A549 (cell line): ENCODE measurements at regions not wholly inside any gene's neighbourhood (a gene's known extent, or its start where the extent isn't known, plus 50 kb on each side); places are given as distances from the start of the nearest gene placed in this dataset.

Experiments used
- ATAC-seq, 2 experiments: fragments of 200-7000 bp in 1 of 2; fragments of >200 bp in 1 of 2; cut with Nextera tagmentation in 1 of 2; cut with Tn5 transposase in 1 of 2; 3 replicates each; pipeline versions ENCODE4 v1.8.0 to v1.9.1; 2018 to 2020; ENCODE audit warnings: mild to moderate bottlenecking in 1 of 2, moderate library complexity in 1 of 2
- CTCF ChIA-PET: fragments of 300-600 bp; sonication (Branson Sonifier 250); formaldehyde crosslinking; extraction: SDS; loops from one replicate; lab custom pipeline; 2021; ENCODE audit warnings: antibody characterized with exemption, inconsistent platforms; lab: Yijun Ruan, JAX
- POLR2A ChIA-PET: fragments of 350-600 bp; formaldehyde crosslinking; extraction: SDS; loops from one replicate; lab custom pipeline; 2021; ENCODE audit warnings: antibody characterized with exemption, inconsistent platforms; lab: Yijun Ruan, JAX
- DNase-seq, 2 experiments: peaks; one replicate each; pipeline versions ENCODE4 v3.0.0 to v3.0.0-alpha.2; 2011 to 2016; ENCODE audit warnings: low read depth in 1 of 2, low spot score in 1 of 2
- FAIRE-seq: peaks from 2 replicates; lab custom pipeline; 2011; peaks lifted over from hg19 to GRCh38; lab: Jason Lieb, UNC
- H3K27ac ChIP-seq, 2 experiments: fragments of >200 bp; sonication (Bioruptor Twin); formaldehyde crosslinking; 3 replicates each; pipeline ENCODE4 v1.5.1; 2016 to 2017
- H3K4me1 ChIP-seq: fragments of >200 bp; sonication (Bioruptor Twin); formaldehyde crosslinking; 3 replicates; pipeline ENCODE4 v1.6.1; 2016
- H3K4me2 ChIP-seq: fragments of >200 bp; sonication (Bioruptor Twin); formaldehyde crosslinking; 3 replicates; pipeline ENCODE4 v1.6.1; 2016
- H3K4me3 ChIP-seq: fragments of >200 bp; sonication (Bioruptor Twin); formaldehyde crosslinking; 3 replicates; pipeline ENCODE4 v1.5.1; 2016
- H3K9me3 ChIP-seq: fragments of >200 bp; sonication (Bioruptor Twin); formaldehyde crosslinking; 3 replicates; pipeline ENCODE4 v1.6.1; 2016
- CBX8 ChIP-seq: fragments of 200-600 bp; sonication (generic); IDR thresholded peaks from 2 replicates; pipeline ENCODE4 v1.6.1; 2016
- CHD2 ChIP-seq: fragments of 150-350 bp; IDR thresholded peaks from 2 replicates; pipeline ENCODE4 v1.6.1; 2014; ENCODE audit warnings: low read length; ENCODE audit not compliant: partially characterized antibody
- PHF8 ChIP-seq: fragments of 200-600 bp; sonication (generic); IDR thresholded peaks from 2 replicates; pipeline ENCODE4 v1.6.1; 2016; ENCODE audit warnings: low read depth, mild to moderate bottlenecking, antibody characterized with exemption, moderate library complexity, borderline replicate concordance
- RAD21 ChIP-seq, 2 experiments: fragments of >200 bp in 1 of 2; sonication (Bioruptor Twin) in 1 of 2; formaldehyde crosslinking in 1 of 2; IDR thresholded peaks in 1 of 2; conservative IDR thresholded peaks in 1 of 2; 2 replicates in 1 of 2; 3 replicates in 1 of 2; pipeline ENCODE4 v1.6.1; 2012 to 2018; ENCODE audit warnings: inconsistent platforms in 1 of 2
- RNF2 ChIP-seq: fragments of 200-600 bp; sonication (generic); IDR thresholded peaks from 2 replicates; pipeline ENCODE4 v1.6.1; 2016; ENCODE audit warnings: low read depth, mild to moderate bottlenecking, antibody characterized with exemption, moderate library complexity, borderline replicate concordance
- ZNF302 ChIP-seq: fragments of 250-450 bp; sonication (Bioruptor Pico); IDR thresholded peaks from 2 replicates; pipeline ENCODE4 v1.9.0; 2021; ENCODE audit warnings: inconsistent platforms, mild to moderate bottlenecking, moderate library complexity
- WGBS: methylation state at CpG from one replicate; pipeline ENCODE4 v1.1.6; 2017; ENCODE audit errors: missing lambda C conversion rate; 5-methylcytosine and 5-hydroxymethylcytosine counted together
- TF ChIP-seq, protein P1 (sequence below): IDR thresholded peaks from 2 replicates; pipeline ENCODE4 v1.6.1; 2012

DNA sequence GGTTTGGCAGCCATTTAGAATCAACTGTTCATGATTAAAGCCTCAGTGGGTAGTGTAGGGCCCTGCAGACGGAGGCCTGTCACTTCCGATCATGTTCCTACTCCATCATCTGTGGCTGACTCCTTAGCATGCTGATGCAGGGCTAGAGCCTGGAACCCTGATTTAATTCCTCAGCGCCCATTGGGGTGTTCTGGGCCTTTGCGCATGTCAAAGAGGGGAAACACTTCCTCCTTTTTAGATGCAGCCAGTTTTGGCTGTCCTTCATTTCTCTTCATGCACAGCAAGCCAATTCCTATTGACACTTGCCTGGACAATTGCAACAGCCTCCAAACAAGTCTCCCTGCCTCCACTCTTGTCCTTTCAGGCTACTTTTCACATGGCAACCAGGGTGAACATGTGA is 51.9 kb upstream of the MAGEA4 start:
- H3K4me2 ChIP-seq: no peak overlapping the region
- CTCF ChIA-PET: no interaction called here
- H3K9me3 ChIP-seq: peaks cover 3% of the 10 kb centered on the region; the same call in 2 of the 3 replicates
- H3K4me3 ChIP-seq: no peak overlapping the region
- DNase-seq (no peak), ATAC-seq (no peak), FAIRE-seq (no peak)
- no peaks in the 10 kb centered on the region for H3K4me1 ChIP-seq
- POLR2A ChIA-PET: no interaction called here
- WGBS: 58% methylated on average over 2 of the region's 4 CpGs
- TF ChIP-seq PHF8: no peak
- TF ChIP-seq CHD2: no peak
- TF ChIP-seq, protein P1, sequence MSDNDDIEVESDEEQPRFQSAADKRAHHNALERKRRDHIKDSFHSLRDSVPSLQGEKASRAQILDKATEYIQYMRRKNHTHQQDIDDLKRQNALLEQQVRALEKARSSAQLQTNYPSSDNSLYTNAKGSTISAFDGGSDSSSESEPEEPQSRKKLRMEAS: no peak
- TF ChIP-seq CBX8: no peak
- TF ChIP-seq RNF2: no peak
- no peak for TF ChIP-seq ZNF302 (CRISPR knock-in tag)
- TF ChIP-seq RAD21 (conservative IDR thresholded peaks at IDR 0.05 in 1 of 2, IDR thresholded peaks at IDR 0.05 in 1 of 2): no peak
- TF ChIP-seq, all 56 proteins: peak for 0
- H3K27ac ChIP-seq: no peak overlapping the region
